NCI-H1105 (cell line): ENCODE measurements at regions not wholly inside any gene's neighbourhood (a gene's known extent, or its start where the extent isn't known, plus 50 kb on each side); places are given as distances from the start of the nearest gene placed in this dataset.

Source experiments
- DNase-seq: peaks from one replicate; lab custom pipeline; 2025; lab: John Stamatoyannopoulos, UW

DNA sequence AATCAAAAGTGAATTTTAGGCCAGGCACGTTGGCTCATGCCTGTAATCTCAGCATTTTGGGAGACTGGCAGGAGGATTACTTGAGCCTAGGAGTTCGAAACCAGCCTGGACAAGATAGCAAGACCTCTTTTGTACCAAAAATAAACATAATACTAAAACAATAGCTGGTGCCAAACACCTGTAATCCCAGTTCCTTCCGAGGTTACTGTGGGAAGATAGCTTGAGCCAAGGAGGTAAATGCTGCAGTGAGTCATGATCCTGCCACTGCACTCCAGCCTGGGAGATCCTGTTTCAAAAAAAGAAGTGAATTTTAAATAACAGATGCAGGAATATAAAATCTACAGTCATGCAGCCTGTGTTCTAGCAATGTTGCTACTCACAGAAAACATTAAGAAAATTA lies 488.3 kb downstream of the PPARGC1A start:
- no peak for DNase-seq

DNA sequence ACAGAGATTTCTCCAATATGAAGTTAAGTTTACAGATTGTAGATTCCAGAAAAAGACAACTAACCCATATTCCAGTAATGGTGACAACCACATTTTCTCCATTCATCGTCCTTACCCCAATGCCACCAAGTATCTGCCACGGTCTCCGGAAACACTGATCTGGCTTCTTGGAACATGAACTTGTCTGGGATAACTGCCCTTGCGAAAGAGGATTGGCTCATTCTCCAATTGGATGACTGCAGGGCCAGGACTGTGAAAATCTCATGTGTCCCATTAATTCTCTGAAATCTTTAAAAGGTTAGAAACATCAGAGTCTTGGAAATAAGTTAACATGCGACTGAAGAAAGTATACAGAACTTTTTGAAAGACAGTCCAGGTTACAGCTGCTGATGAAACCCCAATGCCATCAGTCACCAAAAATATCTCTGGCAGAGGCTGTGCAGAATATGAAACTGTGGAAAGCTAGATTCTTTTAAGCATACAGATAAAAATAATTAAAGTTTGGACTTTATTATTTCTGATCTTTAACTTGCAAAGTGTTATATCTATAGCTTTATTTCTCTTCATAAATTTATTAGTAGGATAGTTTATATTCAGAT lies 496.9 kb downstream of the PPARGC1A start:
- no peak for DNase-seq

- no peak for DNase-seq
Measured at GRCh38 chr4:23390246-23390645, 499.6 kb downstream of the PPARGC1A start.

DNA sequence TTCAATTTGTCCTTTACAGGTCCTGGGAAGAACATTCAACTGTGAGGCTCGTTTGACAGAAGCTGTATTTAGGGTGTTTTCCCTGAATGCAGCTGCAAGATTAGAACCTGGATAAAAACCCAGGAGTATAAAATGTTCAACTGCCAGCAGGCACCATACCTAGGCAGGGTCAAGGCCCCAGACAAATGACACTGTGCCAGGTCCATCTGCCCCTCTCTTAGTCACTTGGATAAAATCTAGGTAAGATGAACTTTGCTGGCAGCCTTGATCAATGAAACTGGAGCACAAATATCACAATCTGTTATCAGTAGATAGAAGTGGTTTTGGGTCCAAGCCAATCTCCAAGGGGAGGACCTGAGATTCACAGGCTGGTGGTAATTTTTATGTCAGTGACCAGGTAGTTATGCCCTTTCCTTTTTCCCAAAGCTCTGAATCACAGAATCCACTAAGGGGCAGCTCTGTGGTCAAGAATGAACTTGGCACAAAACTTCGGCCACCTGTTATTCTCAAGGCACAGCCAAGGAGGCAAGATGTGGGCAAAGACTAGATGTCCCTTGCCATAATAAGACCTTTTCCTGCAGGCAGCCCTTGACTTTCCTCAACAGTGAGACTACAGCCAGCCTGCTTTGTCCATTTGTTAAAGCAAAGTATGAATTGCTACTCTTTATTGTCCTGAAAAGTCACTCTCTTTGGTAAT lies 501.0 kb downstream of the PPARGC1A start:
- no peak for DNase-seq

DNA sequence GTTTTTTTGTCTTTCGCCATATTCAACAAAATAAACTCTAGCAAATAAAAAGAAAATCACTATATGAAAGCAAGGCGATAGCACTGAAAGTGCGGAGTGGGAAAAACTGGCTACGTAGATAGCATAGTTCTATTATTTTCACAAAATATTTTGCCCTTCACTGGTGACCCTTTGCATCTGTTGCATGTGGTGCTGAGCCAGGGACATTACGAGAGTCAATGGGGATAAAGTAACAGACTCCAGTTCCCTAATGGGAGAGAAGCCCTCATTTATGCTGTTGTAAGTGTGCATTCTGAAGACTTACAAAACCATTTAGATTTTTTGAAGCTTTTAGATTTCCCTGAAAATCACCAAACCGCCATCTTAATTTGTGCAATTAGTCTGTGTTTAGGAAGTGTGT lies 501.6 kb downstream of the PPARGC1A start:
- no peak for DNase-seq

- DNase-seq: no peak
Measured at GRCh38 chr4:23384741-23385140, 505.1 kb downstream of the PPARGC1A start.

- DNase-seq: no peak
Measured at GRCh38 chr4:23382879-23383278, 507.0 kb downstream of the PPARGC1A start.

- DNase-seq: no peak
Measured at GRCh38 chr4:23374259-23374658, 515.6 kb downstream of the PPARGC1A start.

GRCh38 chr4:23373261-23373660 lies 516.6 kb downstream of the PPARGC1A start:
- no peak for DNase-seq

GRCh38 chr4:23371533-23371932 lies 518.3 kb downstream of the PPARGC1A start:
- DNase-seq: no peak

GRCh38 chr4:23369331-23369730 lies 520.5 kb downstream of the PPARGC1A start:
- no peak for DNase-seq

DNA sequence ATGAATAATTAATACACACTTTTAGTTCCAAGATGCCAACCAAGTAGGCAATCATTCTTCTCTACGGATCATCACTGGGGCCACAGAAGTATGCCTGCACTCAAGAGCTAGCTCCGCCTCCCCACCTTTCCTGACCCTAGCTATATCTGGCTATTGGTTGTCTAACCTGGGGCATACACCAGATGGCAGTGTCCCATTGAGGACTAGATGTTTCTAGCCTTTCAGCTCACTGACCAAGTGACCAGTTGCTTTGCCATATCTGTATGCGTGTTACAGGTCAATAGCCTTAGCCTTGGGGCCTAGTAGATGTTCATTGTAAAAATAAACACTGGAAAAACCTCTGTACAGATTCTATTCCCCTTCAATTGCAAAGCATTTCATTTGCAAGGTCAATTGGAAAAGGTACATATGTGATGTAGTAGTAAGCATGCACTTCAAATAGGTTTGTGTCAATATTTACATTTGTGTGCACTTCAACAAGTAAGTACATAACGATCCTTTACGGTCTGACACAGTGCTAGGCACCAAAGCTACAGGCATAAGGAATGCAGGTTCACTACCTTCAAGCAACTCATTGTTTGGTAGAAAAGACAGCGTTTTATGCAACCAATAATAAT lies 521.7 kb downstream of the PPARGC1A start:
- DNase-seq: no peak

- DNase-seq: no peak
Measured at GRCh38 chr4:23366557-23366906, 523.3 kb downstream of the PPARGC1A start.

- DNase-seq: no peak
Measured at GRCh38 chr4:23365871-23366556, 523.8 kb downstream of the PPARGC1A start.

DNA sequence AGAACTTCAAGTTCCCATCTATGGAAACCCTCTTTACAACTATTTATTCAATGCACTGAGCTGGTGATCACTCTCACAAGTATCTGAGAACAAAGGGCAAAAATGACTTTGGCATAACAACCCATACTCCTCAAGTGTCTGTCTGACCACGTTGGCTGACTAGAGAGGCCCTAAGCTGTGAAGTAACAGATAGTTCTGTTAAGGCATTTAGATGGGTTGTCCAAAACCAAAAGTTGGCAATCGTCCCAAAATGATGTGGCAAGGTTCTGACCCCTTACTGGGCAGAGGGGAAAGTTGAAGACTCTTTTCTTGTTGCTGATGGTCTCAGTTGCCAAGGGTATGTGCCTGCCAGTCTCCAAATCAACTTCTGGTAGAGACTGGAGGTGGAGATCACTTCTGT lies 524.8 kb downstream of the PPARGC1A start:
- DNase-seq: no peak

GRCh38 chr4:23364167-23364566 lies 525.7 kb downstream of the PPARGC1A start:
- DNase-seq: no peak

DNA sequence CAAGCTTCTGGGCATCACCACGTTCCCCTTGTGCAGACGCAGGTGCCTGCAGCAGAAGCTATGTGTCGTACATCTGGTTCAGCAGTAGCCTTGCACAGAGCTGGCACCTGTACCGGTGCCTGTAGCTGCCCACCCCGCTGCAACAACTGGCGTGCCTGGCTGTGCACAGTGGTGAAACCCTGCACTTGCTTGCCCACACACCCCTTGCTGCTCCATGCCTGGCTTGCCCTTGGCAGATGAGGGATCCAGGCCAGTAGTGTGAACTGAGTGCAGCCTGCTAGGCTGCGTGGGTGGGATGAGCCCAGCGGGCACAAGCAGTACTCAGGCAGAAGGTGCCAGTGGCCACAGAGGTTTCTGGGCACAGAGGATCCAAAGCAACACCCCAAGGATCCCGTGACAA lies 528.4 kb downstream of the PPARGC1A start:
- DNase-seq: no peak

DNA sequence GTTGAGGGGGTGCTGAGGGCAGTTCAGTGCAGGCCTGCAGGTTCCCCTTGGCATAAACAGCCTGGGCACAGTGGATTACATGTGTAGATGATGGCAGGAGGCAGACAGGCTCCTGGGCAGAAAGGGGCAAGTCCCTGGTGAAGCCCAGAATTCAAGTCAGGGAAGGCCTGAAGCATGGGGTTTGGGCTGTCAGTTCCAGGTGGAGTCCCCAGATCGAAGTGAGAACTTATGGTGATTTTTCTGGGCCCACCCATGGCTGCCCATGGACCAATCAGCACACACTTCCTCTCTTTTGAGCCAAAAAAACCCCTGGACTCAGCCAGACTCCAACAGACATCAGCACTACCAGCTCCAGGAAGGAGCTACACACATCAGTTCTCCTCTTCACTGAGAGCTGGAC lies 529.1 kb downstream of the PPARGC1A start:
- DNase-seq: no peak

DNA sequence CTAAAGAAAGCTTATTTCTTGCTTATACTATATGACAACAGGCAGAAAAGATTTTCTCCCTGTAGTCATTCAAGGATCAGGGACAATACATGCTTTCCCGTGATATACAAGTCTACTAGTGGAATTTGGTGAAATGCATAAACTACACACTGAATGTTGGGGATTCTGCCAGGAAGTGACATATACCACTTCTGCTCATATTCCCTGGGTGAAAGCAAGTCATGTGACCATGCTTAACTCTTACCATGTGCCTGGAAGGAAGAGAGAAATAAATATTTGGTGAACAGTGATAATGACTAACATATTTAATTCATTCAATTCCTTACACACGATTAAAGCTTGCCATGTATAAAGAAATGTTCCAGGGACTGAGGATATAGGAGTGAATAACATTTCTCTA lies 534.6 kb downstream of the PPARGC1A start:
- no peak for DNase-seq

DNA sequence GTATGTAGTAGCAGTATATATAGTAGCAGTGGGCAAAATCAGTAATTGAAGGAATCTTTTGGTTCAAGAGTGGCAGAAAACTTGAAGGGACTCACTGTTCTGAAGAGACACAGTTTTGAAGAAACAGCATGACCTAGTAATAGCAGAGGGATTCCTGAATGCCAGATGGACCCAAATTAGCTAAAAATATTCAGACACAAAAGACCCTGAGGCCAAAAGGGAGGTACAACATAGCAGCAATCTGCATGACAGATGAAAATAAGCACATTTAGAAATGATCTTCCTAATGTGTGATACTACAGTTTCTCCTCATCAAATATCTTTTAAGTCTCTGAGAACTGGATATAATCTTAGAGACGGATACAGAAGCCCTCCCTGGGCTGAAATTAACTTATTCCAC lies 536.6 kb downstream of the PPARGC1A start:
- DNase-seq: no peak

DNA sequence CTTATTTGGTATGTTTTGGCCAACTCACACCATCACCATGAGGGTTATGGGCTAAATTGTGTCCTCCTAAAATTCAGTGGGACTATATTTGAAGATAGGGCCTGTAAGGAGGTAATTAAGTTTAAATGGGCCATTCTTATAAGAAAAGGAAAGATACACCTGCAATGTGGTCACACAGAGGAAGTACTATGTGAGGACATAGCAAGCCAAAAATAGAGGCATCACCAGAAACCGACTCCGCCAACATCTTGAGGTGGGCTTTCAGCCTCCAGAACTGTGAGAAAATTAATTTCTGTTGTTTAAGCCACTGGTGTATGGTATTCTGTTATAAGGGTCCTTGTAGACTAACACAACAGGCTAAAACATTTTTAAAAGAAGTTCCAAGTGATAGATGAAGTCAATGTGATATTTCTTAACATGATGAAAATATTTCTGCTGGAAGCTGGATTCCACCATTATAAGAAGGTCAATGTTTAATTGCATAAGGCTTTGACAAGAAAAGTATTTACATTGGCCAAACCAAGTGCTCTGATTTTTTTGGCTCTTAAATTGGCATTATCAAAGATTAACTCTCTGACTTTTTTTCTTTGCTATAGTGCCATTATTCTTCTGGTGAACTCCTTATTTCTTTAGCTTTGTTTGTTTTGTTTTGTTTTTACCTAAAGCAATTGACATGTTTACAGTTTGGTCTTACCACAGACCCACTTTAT lies 540.9 kb downstream of the PPARGC1A start:
- no peak for DNase-seq

GRCh38 chr4:23337292-23337691 lies 552.6 kb downstream of the PPARGC1A start:
- DNase-seq: no peak
